ENCODE measurements at regions not wholly inside any gene's neighbourhood (a gene's known extent, or its start where the extent isn't known, plus 50 kb on each side); places are given as distances from the start of the nearest gene placed in this dataset.
A peak's percentile ranks its signal among the peaks of the same experiment; 100 is the strongest.

GRCh38 chr2:43171789-43172188, 54.6 kb downstream of the ZFP36L2 start:
- H3K27ac ChIP-seq: peak overlapping the region in 1 of 4 donors; percentile 11
- ATAC-seq: no peak

GRCh38 chr2:43170405-43171105, 55.9 kb downstream of the ZFP36L2 start:
- FAIRE-seq (no peak), ATAC-seq (no peak), DNase-seq (no peak)
- WGBS, 2 donors: 89% methylated on average over 21 of the region's 21 CpGs
- Histone ChIP-seq H3K36me3 (no peaks in the 10 kb centered on the region), H3K27me3 (no peaks in the 10 kb centered on the region), H3K4me1 (peaks cover 0 to 20% (median 6%) of the 10 kb centered on the region in 3 donors), H3K27ac (no peak overlapping the region), H3K4me3 (no peak overlapping the region), H3K9me3 (no peaks in the 10 kb centered on the region)
- TF ChIP-seq CTCF (IDR thresholded peaks at IDR 0.05): no peak
- intact Hi-C loops (cut with DNase I): loop anchor here in 1 of 3 donors (5.0 kb wide), 1 partner anchor 47 kb away; no protein-coding TSS in a partner anchor

More at GRCh38 chr2:43171789-43172188, 54.6 kb downstream of the ZFP36L2 start:
- Histone ChIP-seq H3K9me3 (no peaks in the 10 kb centered on the region), H3K4me1 (peaks cover 0 to 20% (median 6%) of the 10 kb centered on the region in 3 donors), H3K27me3 (no peaks in the 10 kb centered on the region), H3K4me3 (no peak overlapping the region), H3K36me3 (no peaks in the 10 kb centered on the region)
- TF ChIP-seq CTCF (IDR thresholded peaks at IDR 0.05): no peak
- FAIRE-seq (no peak), DNase-seq (peak in 1 of 6 donors; percentile 50)
- WGBS, 2 donors: 48 to 62% methylated on average over 1 of the region's 1 CpG
- intact Hi-C loops (cut with DNase I): loop anchor here in 1 of 3 donors (5.0 kb wide), 1 partner anchor 46 kb away; no protein-coding TSS in a partner anchor

- peak overlapping the region; percentile 51 to 78 (median 68) for H3K27ac ChIP-seq
- no peak for FAIRE-seq
- DNase-seq: peak in 3 of 6 donors; percentile 53 to 73 (median 60)
- H3K4me1 ChIP-seq: peaks cover 0 to 20% (median 6%) of the 10 kb centered on the region in 3 donors
- ATAC-seq: peak; percentile 29 to 64 (median 60)
- 48 to 57% methylated on average over 9 of the region's 9 CpGs for WGBS, 2 donors
- peak; percentile 36 to 66 (median 52) for TF ChIP-seq CTCF (IDR thresholded peaks at IDR 0.05)
- no peaks in the 10 kb centered on the region for H3K9me3 ChIP-seq
- H3K36me3 ChIP-seq: no peaks in the 10 kb centered on the region
- intact Hi-C loops (cut with DNase I): loop anchor here in 1 of 3 donors (5.0 kb wide), 1 partner anchor 47 kb away; no protein-coding TSS in a partner anchor
- H3K27me3 ChIP-seq: no peaks in the 10 kb centered on the region
- H3K4me3 ChIP-seq: no peak overlapping the region
These were observed 56.4 kb downstream of the ZFP36L2 start for GRCh38 chr2:43169987-43170386.

GRCh38 chr2:43169099-43169945, 57.1 kb downstream of the ZFP36L2 start:
- no peak for TF ChIP-seq CTCF (IDR thresholded peaks at IDR 0.05)
- WGBS, 2 donors: 44 to 61% methylated on average over 23 to 24 of the region's 24 CpGs
- H3K27ac ChIP-seq: peak overlapping the region; percentile 51 to 78 (median 69)
- H3K9me3 ChIP-seq: no peaks in the 10 kb centered on the region
- FAIRE-seq (no peak), DNase-seq (peak in 5 of 6 donors; percentile 44 to 76 (median 54)), ATAC-seq (peak; percentile 46 to 64 (median 58))
- intact Hi-C loops (cut with DNase I): no loop called here
- H3K36me3 ChIP-seq: no peaks in the 10 kb centered on the region
- no peak overlapping the region for H3K4me3 ChIP-seq
- peaks cover 0 to 20% (median 6%) of the 10 kb centered on the region in 3 donors for H3K4me1 ChIP-seq
- no peaks in the 10 kb centered on the region for H3K27me3 ChIP-seq

Data from pancreas (tissue), 10 donors.